Putamen (tissue), 1 donor: ENCODE measurements at regions not wholly inside any gene's neighbourhood (a gene's known extent, or its start where the extent isn't known, plus 50 kb on each side); places are given as distances from the start of the nearest gene placed in this dataset.

Experiments used
- DNase-seq: peaks from one replicate; pipeline ENCODE4 v3.0.0-alpha.2; 2016; ENCODE audit warnings: low spot score

DNA sequence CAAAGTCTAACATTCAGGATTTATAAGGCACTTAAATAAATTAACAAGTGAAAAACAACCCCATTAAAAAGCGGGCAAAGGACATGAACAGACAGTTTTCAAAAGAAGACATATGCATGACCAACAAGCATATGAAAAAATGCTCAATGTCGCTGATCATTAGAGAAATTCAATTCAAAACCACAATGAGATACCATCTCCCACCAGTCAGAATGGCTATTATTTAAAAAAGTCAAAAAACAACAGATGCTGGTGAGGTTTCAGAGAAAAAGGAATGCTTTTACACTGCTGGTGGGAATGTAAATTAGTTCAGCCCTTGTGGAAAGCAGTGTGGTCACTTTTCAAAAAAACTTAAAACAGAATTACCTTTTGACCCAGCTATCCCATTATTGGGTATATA, 60.7 kb upstream of the BDKRB2 start:
- DNase-seq: no peak

DNA sequence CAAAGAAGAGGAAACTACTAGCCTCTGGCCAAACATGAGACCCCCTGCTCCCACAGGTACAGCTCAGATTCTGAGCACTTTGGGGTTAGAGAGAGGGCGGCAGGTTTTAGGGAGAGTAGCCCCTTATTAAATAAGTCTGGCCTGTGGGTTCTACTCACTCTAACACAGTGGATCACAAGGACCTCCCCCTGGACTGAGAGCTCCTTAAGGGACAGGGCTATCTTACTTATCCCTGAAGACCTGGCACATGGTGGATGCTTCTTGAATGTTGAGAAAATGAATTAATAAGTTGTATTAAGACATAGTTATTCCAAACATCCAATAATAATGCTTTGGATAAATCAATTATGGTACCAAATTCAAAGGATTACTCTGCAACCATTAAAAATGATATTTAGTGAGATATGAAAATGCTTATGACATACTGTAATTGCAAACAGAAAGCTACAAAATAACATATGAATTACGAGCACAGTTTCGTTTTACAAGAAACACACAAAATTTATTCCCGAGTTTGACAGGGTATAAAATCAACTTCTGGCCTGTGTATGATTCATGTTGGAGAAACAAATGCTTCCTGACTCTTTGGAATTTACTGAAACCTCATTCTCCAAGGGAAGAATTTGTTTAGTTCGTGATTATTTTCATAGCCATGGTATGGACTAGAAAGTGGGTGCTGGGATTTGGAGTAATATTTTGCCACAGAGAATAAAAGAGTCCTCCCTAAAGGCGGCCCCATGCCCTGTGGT, 59.3 kb upstream of the BDKRB2 start:
- no peak for DNase-seq

GRCh38 chr14:96146131-96146771, 58.4 kb upstream of the BDKRB2 start:
- peak; percentile 84 for DNase-seq

DNA sequence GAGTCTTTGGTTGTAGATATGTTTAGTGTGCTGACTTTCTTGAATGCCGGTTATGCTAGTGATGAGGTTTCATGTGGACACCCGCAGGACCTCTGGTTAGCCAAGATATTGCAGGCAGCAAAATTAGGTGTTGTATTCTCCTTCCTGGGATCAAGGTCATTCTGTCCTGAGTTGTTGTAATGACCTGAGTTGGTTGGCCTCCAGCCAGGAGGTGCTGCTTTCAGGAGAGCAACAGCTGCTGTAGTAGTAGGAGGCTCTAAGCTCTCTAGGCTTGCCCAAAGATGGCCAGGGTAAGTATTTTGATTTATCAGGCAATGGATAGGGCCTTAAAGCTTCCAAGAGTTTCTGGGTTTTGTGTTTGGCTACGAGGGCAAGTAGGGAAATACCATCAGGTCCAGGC, 56.0 kb upstream of the BDKRB2 start:
- no peak for DNase-seq

GRCh38 chr14:96149131-96149530, 55.5 kb upstream of the BDKRB2 start:
- no peak for DNase-seq

- DNase-seq: no peak
Observed at GRCh38 chr14:96150214-96150613, 54.4 kb upstream of the BDKRB2 start.

DNA sequence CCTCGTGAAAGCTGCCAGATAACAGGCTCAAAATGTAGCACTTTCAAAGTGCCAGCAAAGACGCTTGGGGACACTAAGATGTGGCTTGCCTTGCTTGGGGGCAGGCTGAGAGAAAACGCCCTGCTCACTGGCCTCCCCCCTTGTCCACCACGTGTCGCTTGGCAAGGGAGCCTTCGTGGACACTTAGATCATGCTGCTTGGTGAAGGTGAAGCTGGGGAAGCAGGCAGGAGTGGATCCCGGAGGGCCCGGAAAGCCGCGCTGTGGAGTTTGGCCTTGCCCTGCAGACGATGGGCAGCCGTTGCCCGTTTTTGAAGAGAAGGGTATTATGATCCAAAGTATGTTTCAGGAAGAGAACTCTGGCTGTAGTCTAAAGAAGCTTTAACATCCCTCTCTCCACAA, 53.4 kb upstream of the BDKRB2 start:
- DNase-seq: no peak

GRCh38 chr14:96153003-96153402, 51.6 kb upstream of the BDKRB2 start:
- DNase-seq: no peak
